Activated CD8-positive, alpha-beta memory T cell treated with anti-CD3 and anti-CD28 coated beads for 1 hour (primary cell): ENCODE measurements at regions not wholly inside any gene's neighbourhood (a gene's known extent, or its start where the extent isn't known, plus 50 kb on each side); places are given as distances from the start of the nearest gene placed in this dataset.

Experiments
- DNase-seq, 2 donors: peaks; one replicate each; pipeline ENCODE4 v3.0.0-alpha.2; 2020; ENCODE audit warnings: low read depth in 1 of 2; ENCODE audit errors: extremely low read depth in 1 of 2

GRCh38 chr2:7281231-7282201 lies 364.3 kb downstream of the RNF144A start:
- no peak for DNase-seq

DNA sequence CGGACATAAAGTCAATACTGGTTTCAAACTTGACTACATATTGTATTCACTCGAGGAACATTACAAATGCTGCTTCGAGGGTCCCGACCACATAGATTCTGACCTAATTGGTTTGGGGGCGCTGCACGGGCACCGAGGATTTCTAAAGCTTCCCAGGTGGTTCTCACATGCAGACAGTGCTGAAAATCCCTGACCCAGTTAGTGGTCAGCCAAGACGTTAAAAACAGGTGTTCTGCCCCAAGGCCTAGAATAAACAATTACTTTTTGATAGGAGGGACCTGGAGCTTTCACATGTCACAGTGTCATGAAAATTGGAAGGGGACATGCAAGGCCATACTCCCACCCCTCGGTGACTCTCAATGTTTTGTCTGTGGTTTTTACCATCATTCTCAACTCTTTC lies 368.9 kb downstream of the RNF144A start:
- no peak for DNase-seq

DNA sequence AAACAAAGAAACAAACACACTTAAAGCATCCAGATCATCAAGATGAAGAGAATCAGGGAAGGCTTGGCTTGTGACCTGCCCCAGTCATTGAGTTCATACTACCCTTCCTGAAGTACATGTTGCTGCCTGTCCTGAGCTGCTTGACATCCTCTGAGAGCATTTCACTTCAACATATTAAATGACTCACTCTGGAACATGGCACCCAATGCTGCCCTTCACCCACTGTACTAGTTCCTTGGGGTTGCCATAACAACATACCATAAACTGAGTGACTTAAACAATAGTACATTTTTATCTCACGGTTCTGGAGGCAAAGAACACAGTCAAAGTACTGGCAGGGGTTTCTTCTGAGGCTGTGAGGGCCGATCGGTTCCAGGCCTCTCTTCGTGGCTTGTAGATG lies 371.3 kb downstream of the RNF144A start:
- DNase-seq: no peak

DNA sequence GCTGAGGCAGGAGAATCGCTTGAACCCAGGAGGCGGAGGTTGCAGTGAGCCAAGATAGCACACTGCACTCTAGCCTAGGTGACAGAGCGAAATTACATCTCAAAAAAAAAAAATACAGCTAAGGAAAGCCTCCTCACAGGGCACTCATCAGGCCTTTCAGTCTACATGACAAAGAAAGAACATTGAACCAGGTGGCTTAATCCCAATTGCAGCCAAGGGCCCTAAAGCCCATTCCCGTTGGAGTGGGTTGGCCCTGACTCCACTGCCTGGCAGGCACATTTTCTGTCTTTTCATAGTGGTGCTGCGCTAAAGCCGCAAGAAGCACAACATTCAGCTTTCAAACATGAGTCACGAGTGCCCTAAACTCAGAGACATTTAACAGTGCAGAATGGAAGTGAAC lies 372.5 kb downstream of the RNF144A start:
- no peak for DNase-seq

GRCh38 chr2:7292154-7292691 lies 375.0 kb downstream of the RNF144A start:
- DNase-seq: no peak

DNA sequence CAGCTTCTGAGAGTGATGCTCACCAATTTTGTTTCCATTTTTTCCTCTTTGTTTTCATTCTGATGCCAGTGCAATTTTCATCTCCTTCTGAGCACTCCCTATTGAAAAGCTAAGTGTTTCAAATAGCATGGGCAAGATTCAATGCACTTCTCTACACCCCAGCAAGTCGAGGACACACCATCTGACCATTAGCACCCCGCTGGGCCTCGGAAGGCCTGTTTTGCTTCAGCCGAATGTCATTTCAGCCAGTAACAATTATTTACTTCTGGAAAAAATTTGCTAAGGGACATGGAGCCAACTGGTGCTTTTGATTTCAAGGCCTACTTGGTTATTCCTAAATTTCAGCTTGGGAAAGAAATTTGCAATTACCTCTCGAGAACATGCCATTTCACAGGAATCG lies 392.4 kb downstream of the RNF144A start:
- no peak for DNase-seq

GRCh38 chr2:7324706-7325105 lies 407.5 kb downstream of the RNF144A start:
- no peak for DNase-seq

GRCh38 chr2:7325186-7325585 lies 408.0 kb downstream of the RNF144A start:
- DNase-seq: no peak

GRCh38 chr2:7329465-7329864 lies 412.3 kb downstream of the RNF144A start:
- DNase-seq: no peak

- DNase-seq: no peak
Observed at GRCh38 chr2:7333189-7333765, 416.1 kb downstream of the RNF144A start.

DNA sequence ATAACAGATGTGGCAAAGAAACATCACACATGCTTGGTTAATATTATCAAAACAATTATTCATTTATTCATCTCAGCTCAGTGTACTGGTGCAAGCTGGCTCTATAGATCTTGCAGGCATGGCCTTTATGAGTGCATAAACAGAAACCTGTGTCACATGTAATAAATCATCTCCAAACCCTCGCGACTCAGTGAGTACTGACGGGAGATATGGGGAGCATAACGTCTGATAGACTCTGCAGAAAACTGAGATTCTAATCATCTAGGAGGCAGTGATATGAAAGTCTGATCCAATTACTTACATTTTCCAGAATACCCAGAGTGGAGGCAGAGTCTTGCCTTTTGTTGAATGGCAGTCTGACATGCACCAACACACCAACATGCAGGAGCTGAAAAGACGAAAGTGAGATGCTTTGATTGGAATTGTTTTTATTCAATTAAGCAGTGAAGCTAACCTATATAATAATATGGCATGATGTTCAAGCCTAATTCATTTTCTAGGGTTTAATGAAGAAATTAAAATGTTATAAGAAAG lies 416.8 kb downstream of the RNF144A start:
- no peak for DNase-seq

- DNase-seq: no peak
Observed at GRCh38 chr2:7338961-7339360, 421.7 kb downstream of the RNF144A start.

- DNase-seq: no peak
Observed at GRCh38 chr2:7346336-7346735, 429.1 kb downstream of the RNF144A start.

- DNase-seq: no peak
Observed at GRCh38 chr2:7348761-7349160, 431.5 kb downstream of the RNF144A start.

DNA sequence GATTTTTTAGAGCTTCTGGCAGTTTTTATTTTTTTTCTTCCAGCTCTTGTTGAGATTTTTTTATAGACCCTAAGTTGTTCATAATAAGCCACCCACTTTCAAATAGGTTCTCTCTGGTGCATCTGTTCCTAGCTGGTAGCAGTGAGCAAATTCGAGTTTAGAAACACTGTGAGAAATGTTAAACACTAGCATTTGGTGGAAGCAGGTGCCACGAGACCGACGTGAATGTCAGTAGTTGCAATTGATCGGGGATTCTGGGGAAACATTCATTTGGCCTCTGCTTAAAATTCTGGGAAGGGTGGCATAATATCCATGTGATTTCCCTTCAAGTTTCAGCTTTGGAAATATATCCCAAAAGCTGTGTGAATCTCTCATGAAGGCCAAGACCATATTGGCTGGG lies 435.0 kb downstream of the RNF144A start:
- DNase-seq: no peak

- DNase-seq: no peak
Observed at GRCh38 chr2:7353571-7353970, 436.4 kb downstream of the RNF144A start.

GRCh38 chr2:7355781-7356180 lies 438.6 kb downstream of the RNF144A start:
- no peak for DNase-seq

GRCh38 chr2:7356909-7357584 lies 439.8 kb downstream of the RNF144A start:
- no peak for DNase-seq

- DNase-seq: no peak
Observed at GRCh38 chr2:7357993-7358392, 440.8 kb downstream of the RNF144A start.

DNA sequence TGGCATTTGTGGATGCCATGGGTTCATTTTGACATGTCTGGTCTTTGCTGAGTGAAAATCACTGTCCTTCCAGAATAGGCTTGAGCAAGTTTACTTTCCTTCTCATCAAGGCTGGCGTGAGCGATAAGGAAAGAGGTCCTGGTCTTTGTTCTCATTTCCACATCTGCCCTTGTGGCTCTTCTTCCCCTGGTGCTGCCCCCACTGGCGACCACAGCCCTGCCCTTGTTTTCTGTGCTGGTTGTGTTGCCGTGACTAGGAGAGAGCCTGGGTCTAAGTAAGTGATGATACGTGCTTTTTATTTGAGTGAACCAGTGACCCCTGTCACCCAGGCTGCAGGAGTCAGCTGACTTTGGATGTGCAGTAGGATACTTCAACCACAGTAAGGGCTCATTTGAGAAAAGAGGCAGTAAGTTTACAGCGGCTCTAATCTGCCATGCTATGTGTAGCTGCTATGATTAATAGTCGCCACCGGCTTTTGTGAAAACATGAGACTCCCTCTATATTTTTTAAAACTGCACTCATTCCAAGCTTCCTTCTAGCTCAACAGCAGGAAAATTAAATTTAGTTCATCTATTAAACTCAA lies 441.7 kb downstream of the RNF144A start:
- DNase-seq: no peak

GRCh38 chr2:7363906-7364305 lies 446.7 kb downstream of the RNF144A start:
- DNase-seq: no peak
